ACHN (cell line): ENCODE measurements at regions not wholly inside any gene's neighbourhood (a gene's known extent, or its start where the extent isn't known, plus 50 kb on each side); places are given as distances from the start of the nearest gene placed in this dataset.
A peak's percentile ranks its signal among the peaks of the same experiment; 100 is the strongest.
"Not testable (repeated sequence)": the region's sequence is repeated elsewhere in the genome, so short reads cannot be mapped to it uniquely, and the experiment has no call there.

Experiments used
- DNase-seq: peaks from one replicate; pipeline ENCODE4 v3.0.0-alpha.2; 2015
- in situ Hi-C: cut with HindIII; loops from 2 replicates; pipeline ENCODE4 v1.10.0; 2017; ENCODE audit warnings: low sequenced_read_pairs, low pct_ligation_motif_present, low pct_unique_long_range_greater_than_20kb

DNA sequence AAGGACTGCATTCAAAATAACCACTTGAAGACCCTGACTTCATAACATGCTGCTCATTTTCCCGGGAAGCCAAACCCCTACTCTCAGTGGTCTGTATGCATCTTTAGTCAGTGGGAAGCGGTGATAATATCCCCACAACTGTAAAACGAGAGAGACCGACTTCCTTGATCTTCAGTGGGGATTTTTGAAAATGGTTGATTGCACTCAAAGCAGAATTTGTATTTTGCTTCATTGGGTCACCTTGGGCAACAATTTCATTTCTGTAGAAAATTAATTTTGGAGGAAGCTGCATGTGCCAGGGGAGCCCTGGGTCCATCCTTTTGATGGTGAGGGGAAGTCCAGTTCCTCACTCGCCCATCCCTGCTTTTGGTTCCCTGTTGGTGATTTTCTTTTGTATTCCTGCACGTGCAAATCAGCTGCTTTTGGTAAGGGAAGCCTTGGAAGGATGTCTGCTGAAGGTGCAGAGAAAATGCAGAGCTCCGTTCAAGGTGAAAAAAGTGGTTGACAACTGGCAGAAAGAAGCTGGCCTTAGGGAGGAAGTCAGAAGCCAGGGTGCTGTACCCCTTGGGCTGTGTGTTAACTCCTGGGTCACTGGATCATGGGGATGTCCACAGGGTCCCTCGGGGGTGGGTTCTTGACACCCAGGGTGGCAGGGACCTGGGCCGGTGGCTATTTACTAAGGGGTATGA lies 89.8 kb upstream of the CRYM start:
- in situ Hi-C loops, result not testable (repeated sequence)

DNA sequence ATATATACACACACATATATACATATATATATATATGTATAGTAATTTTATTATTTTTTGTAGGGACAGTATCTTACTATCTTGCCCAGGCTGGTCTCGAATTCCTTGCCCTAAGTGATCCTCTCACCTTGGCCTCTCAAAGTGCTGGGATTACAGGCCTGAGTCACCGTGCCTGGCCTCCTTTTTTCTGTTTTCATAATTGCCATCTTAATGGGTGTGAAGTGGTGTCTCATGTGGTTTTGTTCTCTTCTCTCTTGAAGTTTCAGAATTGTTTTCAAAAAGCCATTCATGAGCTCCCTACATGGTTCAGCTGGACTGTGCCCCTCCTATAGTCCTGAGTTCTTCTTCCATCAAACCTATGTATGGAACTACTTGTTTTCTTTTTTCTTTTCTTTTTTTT lies 88.9 kb upstream of the CRYM start:
- DNase-seq, in situ Hi-C loops: not testable (repeated sequence)

More for the DNA sequence above, 89.8 kb upstream of the CRYM start:
- DNase-seq, result not testable (repeated sequence)

DNA sequence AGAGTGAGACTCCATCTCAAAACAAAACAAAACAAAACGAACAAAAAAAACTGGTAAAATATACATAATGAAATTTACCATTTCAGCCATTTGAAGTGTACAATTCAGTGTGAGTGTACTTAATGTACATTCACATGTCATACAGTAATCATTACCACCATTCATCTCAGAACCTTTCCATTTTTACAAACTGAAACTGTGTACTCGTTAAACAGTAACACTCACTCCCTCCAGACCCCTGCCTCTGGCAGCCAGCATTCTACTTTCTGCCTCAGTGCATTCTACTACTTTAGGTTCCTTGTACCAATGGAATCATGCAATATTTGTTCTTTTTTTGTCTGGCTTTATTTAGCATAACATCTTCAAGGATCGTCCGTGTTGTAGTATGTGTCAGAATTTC lies 87.5 kb upstream of the CRYM start:
- in situ Hi-C loops, DNase-seq: not testable (repeated sequence)

DNA sequence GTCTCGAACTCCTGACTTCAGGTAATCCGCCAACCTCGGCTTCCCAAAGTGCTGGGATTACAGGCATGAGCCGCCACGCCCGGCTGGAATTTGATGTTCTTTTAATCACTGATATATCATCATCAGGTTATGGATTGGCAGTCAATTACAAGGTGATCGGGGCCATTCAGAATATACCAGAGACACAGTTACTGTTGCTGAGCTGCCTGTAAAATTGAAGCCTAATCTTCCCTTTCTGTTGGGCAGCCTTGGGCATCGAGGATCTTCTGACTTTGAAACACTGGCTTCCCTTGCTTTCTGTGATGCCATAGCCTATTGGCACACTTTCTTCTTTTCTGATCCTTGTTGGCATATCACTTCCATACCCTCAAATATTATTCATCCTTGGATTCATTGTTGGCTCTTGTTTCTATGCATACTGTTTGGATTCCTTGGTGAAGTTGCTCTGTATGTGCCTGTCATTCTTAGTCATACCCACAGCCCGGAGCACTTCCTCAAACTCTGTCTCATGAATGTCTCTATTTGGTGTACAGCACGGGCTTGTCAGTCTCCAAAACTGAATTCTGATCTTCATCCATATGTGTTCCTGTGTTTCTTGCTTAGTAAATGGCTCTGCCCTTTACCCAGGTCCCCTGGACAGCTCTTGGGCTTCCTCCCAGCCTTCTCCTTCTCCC lies 85.6 kb upstream of the CRYM start:
- peak; percentile 54 for DNase-seq
- in situ Hi-C loops, result not testable (repeated sequence)

DNA sequence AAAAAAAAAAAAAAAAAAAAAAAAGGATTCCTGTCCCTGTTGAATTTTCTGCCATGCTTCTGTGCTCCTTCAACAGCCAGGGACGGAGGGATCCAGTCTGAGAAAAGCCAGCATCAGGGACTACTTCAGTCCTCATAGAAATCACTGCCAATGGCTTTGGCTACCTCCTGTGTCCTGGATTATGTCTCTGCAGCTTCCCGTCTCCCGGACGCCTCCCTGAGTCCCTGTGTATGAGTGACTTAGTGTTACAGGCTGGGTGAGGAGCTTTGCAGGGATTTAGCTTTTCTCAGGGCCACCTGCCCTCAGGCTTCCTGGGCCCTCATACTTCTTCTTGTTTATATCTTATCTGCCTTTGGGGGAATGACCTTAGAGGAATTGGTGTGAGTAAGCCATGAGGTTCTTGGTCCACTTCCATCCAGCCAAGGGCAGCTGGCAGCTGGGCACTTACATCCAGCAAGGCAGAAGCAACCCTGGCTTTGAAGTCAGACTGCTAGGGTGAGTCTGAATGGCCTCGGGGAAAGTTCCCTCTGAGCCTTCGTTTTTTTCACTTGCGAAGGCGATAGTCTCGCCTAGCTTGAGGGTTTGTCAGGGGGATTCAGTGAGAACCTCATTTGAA lies 83.6 kb upstream of the CRYM start:
- in situ Hi-C loops, DNase-seq: not testable (repeated sequence)

DNA sequence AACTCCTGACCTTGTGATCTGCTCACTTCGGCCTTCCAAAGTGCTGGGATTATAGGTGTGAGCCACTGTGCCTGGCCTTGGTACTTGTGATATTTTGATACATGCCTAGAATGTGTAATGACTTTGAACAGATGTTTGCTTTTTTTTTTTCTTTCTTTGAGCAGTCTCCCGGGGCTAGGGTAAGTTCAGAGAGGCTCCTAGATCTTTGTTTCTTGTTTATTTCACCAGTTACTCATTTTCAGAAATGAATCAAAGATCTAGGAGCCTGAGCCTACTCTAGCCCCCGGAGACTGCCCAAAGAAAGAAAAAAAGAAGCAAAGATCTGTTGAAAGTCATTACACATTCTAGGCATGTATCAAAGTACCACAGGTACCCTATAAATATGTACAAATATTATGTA lies 83.0 kb upstream of the CRYM start:
- in situ Hi-C loops, DNase-seq: not testable (repeated sequence)

DNA sequence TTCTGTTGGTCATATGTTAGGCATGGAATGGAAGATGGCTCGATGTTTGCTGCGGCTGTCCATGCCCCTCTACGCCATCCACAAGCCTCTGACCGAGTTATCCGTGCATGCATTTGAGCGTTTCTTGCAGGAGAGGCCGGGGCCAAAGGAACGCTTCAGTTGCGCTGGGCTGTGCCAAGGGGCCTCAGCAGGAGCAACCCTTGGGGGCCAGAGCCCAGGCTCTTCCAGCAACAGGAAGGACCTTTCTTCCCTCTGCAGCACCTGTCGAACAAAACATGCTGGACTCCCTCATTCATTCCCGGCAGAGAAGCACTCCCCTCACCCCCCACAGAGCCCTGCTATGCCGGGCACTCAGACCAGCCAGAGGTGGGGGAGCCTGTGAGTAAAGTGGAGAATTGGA lies 81.4 kb upstream of the CRYM start:
- in situ Hi-C loops, DNase-seq: not testable (repeated sequence)

DNA sequence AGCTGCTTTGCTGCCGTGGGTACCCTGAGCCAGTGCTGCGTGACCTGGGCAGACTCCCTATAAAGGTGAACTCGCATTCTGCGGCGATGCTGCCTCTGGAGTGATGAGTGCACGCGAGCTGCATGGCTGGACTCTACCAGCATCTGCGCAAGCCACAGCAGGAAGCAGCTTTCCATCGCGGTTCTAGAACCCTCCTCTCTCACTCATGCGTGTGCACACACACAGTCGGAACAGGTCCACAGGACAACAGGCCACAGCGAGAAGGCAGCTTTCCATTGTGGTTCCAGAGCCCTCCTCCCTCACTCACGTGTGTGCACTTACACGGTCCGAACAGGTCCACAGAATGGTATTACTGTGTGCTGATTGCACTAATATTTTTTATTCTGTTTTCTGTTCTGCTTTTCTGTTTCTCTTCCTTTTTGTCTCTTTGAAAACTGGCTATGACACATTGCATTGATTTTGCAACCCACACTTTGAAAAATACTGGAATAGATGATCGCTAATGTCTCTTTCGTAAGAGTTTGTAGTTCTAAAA lies 80.2 kb upstream of the CRYM start:
- DNase-seq, in situ Hi-C loops: not testable (repeated sequence)

DNA sequence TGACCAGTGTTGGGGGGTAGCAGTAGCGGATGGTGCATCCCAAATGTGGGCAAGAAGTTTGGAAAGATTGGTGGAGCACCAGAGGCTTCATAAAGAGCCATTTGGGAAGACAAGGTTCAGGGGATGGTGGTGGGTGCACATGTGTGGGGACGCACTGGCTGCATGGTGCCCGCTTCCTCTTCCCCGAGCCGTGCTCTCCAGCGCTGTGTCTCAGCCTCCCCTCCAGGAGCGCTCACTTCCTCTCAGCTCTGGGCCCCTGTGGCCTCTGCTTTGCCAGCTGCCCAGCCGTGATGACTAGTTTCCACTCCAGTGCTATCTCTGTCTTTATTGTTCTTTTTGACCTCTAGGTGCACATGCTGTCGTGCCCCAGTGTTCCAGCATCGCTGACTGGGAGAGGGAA lies 78.2 kb upstream of the CRYM start:
- DNase-seq, in situ Hi-C loops: not testable (repeated sequence)

DNA sequence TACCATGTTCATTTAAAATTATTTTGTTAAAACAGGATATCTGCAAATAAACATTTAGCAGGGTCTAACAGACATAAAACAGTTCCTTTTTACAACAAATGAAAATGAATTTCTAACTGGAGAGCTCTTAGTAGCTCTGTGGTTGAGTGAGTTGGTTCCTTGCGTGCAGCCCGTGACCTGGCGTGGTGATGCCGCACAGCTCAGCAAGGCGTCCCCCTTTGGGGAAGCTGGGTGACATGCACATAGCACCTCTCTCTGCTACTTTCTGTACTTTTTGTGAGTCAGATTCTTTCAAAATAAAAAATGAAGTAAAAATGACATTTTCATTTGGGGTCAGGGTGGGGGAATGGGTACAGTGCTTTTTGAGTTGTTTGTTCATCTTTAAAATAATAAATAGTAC lies 73.3 kb upstream of the CRYM start:
- DNase-seq, in situ Hi-C loops: not testable (repeated sequence)

DNA sequence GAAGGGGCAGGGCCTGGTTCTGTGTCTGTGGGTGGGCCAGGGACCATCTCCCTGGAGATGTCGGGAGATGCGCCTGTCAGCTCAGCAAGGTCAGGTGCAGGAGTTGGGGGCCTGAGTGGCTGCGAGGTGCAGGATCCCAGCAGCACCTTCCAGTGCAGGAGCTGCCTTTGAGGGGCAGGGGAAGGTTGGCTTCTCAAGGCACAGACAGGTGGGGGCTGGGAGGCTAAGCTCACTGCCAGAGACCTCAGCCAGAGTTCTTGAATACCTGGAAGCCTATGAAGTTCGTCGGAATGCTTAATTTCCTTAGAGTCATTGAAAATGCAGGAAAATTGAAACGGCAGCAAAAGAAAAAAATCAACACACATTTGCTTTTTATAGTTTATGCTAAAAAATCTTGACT lies 72.8 kb upstream of the CRYM start:
- DNase-seq, in situ Hi-C loops: not testable (repeated sequence)

DNA sequence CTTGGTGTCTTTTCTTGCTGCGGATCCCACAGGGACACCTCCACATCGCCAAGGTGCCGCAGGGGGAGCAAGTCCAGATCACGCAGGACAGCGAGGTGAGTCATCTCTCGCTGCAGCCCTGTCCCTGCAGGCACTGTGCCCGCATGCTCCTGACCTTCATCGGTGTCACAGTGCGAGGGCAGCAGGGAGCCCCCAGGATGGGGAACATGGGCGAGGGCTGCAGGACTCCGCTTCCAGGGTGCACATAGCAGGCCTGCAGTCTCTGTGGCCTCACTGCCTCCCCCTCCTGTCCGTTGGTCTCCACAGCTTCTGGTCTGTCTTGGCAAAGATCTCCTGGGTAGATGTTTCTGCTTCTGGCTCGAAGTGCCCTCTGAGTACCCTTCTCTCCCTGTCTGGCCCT lies 71.2 kb upstream of the CRYM start:
- in situ Hi-C loops, result not testable (repeated sequence)

DNA sequence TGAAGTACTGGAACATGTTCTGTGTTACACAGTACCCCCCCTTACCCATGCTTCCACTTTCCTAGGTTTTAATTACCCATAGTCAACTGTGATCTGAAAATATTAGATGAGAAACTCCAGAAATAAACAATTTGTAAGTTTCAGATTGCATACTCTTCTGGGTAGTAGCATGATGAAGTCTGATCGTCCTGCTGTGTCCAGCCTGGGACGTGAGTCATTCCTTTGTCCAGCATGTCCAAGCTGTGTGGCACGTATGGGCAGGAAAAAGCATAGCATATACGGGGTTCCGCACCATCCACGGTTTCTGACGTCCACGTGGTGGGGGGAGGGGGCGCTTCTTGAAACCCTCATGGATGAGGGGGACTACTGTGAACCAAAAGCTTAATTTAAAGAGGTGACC lies 70.7 kb upstream of the CRYM start:
- DNase-seq, in situ Hi-C loops: not testable (repeated sequence)

More for the DNA sequence above, 71.2 kb upstream of the CRYM start:
- not testable (repeated sequence) for DNase-seq

DNA sequence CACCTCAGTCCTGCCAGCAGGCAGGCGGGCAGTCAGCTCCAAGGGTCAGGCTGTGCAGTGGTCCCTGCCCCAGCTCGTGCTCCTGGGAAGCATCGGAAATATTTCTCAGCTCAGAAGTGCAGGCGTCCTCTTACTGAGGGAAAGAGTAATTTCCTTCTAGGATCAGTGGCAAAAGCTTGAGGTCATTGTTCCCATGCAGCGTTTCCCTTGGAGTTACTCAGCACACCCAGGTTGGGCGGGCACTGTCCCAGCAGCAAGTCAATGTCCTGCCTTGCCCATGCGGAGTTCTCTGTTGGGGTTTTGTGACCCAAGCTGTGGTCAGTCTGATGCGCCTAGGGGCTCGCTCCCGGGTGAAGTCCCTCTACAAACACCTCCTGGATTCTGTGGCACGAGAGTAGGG lies 69.4 kb upstream of the CRYM start:
- DNase-seq, in situ Hi-C loops: not testable (repeated sequence)

DNA sequence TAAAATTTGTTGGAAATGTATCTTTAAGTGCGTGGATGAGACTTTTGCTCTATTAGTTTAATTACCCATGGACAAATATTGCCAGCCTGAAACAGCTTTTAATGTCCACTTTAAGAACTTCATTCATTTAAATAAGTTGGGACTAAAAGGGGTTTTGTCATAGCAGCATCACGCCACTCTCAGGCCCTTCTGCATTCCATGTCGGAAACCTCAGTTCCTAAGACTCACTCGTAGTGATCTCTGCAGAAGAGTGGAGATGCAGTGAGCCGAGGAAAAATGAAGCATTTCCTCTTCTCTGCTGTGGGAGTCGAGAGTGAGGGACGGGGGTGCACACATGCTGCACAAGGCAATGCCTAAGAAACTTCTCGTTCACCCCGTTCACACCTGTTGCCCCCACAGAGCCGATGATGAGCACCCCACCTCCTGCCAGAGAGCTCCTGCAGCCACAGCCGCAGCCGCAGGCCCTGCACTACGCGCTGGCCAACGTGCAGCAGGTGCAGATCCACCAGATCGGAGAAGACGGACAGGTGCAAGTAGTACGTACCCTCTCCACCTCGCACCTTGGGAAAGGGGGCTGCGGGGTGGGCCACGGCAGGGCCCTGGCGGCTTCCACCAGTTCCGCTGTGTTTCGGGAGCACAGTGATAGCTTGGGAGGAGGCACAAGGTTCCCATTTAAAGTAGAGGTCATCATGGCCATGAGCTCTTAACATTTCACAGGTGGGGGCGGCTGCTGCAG lies 68.8 kb upstream of the CRYM start:
- DNase-seq, in situ Hi-C loops: not testable (repeated sequence)

DNA sequence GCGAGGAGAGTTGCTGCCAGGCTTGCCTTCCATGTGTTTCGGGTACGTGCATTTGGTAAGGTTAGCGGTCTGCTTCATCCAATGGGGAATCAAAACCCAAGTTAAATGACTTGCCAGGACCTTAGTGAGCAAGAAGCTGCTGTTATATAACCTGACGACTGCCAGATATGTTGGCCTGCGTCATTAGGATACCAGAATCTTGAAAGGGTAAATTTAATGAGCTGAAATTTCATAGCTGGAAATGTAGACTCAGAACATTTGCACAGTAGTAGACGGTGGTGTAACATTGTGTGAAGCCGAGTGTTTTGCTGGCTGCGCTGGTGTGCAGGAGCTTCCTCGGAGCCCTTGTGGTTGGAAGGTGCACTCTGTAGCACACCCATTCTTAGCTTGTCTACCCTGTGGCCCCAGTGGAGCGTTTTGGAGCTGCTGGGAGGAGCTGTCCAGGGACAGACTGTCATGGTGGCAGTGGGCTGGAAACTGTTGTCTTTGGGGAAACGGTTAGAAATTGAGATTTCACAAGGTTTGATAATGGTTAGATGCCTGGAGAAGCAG lies 66.3 kb upstream of the CRYM start:
- DNase-seq, in situ Hi-C loops: not testable (repeated sequence)

DNA sequence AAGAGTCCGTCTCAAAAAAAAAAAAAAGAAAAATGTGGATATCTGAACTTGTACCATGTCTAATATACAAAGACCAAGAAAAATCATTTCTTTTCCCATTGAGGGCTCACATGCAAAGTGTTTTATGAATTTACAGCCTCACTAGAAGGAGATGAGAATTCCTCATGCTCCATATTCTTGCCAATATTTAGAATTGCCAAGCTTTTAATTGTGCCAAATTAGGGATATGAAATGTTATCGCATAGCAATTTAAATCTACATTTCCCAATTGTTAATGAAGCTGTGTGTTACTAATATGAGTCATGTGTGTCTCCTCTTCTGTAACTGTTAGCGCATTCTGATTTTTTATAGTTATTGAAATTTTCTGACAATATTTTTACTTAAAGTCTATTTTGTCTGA lies 63.0 kb upstream of the CRYM start:
- DNase-seq, result no peak
- in situ Hi-C loops, result no loop called here

DNA sequence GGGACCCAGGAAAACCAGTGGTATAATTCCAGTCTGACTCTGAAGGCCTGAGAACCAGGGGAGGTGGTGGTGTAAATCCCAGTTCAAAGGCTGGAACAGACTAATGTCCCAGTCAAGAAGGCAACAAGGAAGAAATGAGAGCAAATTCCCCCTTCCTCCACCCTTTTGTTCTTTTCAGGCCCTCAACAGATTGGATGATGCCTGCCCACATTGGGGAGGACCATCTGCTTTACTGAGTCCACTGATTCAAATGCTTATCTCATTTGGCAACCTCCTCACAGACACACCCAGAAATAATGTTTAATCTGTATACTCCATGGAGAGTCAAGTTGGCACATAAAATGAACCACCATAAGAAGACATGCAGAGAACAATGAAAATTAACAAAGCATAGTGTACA lies 61.9 kb upstream of the CRYM start:
- in situ Hi-C loops, result no loop called here

More for the DNA sequence above, 61.9 kb upstream of the CRYM start:
- DNase-seq, result no peak
